IPS-20b (cell line): ENCODE measurements at regions not wholly inside any gene's neighbourhood (a gene's known extent, or its start where the extent isn't known, plus 50 kb on each side); places are given as distances from the start of the nearest gene placed in this dataset.

ENCODE experiments used
- H3K27ac ChIP-seq: one replicate; pipeline ENCODE4 v1.5.1; 2013; ENCODE audit warnings: low read length
- H3K27me3 ChIP-seq: 2 replicates; pipeline ENCODE4 v1.6.1; 2013; ENCODE audit warnings: mild to moderate bottlenecking, low read length, inconsistent platforms; ENCODE audit not compliant: insufficient read depth
- H3K36me3 ChIP-seq: 2 replicates; pipeline ENCODE4 v1.6.1; 2013; ENCODE audit warnings: low read depth, mild to moderate bottlenecking, inconsistent platforms, low read length, moderate library complexity; ENCODE audit not compliant: insufficient read depth
- H3K4me1 ChIP-seq: 2 replicates; pipeline ENCODE4 v1.6.1; 2013; ENCODE audit warnings: mild to moderate bottlenecking, control low read depth, inconsistent platforms, low read length, moderate library complexity; ENCODE audit not compliant: insufficient read depth
- H3K4me3 ChIP-seq: 2 replicates; pipeline ENCODE4 v1.5.1; 2013; ENCODE audit warnings: mild to moderate bottlenecking, low read length, inconsistent platforms
- H3K9ac ChIP-seq: 2 replicates; pipeline ENCODE4 v1.6.1; 2013; ENCODE audit warnings: low read depth, mild to moderate bottlenecking, inconsistent platforms, low read length, moderate library complexity
- H3K9me3 ChIP-seq: 2 replicates; pipeline ENCODE4 v1.6.1; 2013; ENCODE audit warnings: mild to moderate bottlenecking, low read depth, low read length, inconsistent platforms; ENCODE audit not compliant: insufficient read depth

- H3K27ac ChIP-seq: no peak overlapping the region
- H3K27me3 ChIP-seq: no peaks in the 10 kb centered on the region
- no peaks in the 10 kb centered on the region for H3K36me3 ChIP-seq
- H3K9ac ChIP-seq: no peak overlapping the region
- no peak overlapping the region for H3K4me3 ChIP-seq
- peaks cover 1% of the 10 kb centered on the region; the same call in 1 of the 2 replicates for H3K9me3 ChIP-seq
- H3K4me1 ChIP-seq: no peaks in the 10 kb centered on the region
These were observed 982.6 kb upstream of the EYS start for GRCh38 chr6:66689608-66690007.

GRCh38 chr6:66687611-66688140 is 980.6 kb upstream of the EYS start:
- H3K4me3 ChIP-seq: no peak overlapping the region
- peaks cover 7% of the 10 kb centered on the region; the same call in 1 of the 2 replicates for H3K9me3 ChIP-seq
- no peak overlapping the region for H3K27ac ChIP-seq
- no peaks in the 10 kb centered on the region for H3K27me3 ChIP-seq
- no peak overlapping the region for H3K9ac ChIP-seq
- H3K36me3 ChIP-seq: no peaks in the 10 kb centered on the region
- H3K4me1 ChIP-seq: no peaks in the 10 kb centered on the region

DNA sequence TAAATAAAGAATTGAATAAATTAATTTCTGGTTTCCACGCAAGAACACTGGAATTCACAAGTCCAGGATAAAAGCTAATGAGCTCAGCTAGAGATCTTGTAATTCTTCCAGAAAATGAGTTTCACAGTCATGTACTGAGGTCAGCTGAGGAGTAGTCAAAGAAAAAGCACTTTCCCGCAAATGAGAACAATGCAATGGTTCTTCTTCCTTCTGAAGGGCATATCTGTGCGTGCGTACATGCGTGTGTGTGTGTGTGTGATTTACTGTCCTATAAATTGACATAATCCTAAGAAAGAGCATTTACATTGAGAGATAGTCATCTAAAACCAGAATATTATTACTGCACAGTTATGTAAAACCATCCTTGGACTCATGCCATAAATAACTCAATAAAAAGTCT is 968.9 kb upstream of the EYS start:
- Histone ChIP-seq H3K27ac (no peak overlapping the region), H3K36me3 (no peaks in the 10 kb centered on the region)

GRCh38 chr6:66664112-66664511 is 957.1 kb upstream of the EYS start:
- Histone ChIP-seq H3K27ac (no peak overlapping the region), H3K9me3 (no peaks in the 10 kb centered on the region), H3K4me3 (no peak overlapping the region), H3K36me3 (no peaks in the 10 kb centered on the region), H3K9ac (no peak overlapping the region), H3K27me3 (no peaks in the 10 kb centered on the region), H3K4me1 (0 out of 2 replicates have a peak, but pooled peaks cover 4% of the 10 kb centered on the region)

More for the DNA sequence above, 968.9 kb upstream of the EYS start:
- H3K4me1 ChIP-seq: no peaks in the 10 kb centered on the region
- no peak overlapping the region for H3K4me3 ChIP-seq
- no peaks in the 10 kb centered on the region for H3K27me3 ChIP-seq
- no peaks in the 10 kb centered on the region for H3K9me3 ChIP-seq
- no peak overlapping the region for H3K9ac ChIP-seq

GRCh38 chr6:66662721-66663507 is 955.9 kb upstream of the EYS start:
- peak overlapping the region; percentile 8; the same call in 1 of the 2 replicates for H3K4me3 ChIP-seq
- no peak overlapping the region for H3K9ac ChIP-seq
- no peak overlapping the region for H3K27ac ChIP-seq
- no peaks in the 10 kb centered on the region for H3K27me3 ChIP-seq
- H3K9me3 ChIP-seq: no peaks in the 10 kb centered on the region
- 0 out of 2 replicates have a peak, but pooled peaks cover 4% of the 10 kb centered on the region for H3K4me1 ChIP-seq
- H3K36me3 ChIP-seq: no peaks in the 10 kb centered on the region

DNA sequence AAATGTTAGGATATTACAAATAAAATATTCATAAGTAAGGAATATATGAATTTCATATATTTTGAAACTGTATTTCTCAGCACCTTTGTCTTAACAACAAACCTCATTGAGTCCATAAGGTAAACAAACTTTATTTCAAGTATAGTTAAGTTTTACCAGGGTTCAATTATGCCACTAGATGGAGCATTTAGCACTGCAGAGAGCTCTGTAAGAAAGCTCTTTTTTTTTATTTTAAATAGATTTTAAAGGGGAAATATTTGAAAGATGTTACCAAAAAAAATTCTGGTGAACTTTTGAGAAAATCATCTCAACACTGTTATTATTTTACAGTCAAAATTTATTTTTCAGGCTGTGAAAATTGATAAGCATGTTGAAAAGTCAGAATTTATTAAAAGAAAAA is 955.2 kb upstream of the EYS start:
- Histone ChIP-seq H3K9ac (no peak overlapping the region), H3K4me1 (0 out of 2 replicates have a peak, but pooled peaks cover 4% of the 10 kb centered on the region), H3K9me3 (no peaks in the 10 kb centered on the region), H3K27ac (no peak overlapping the region), H3K27me3 (no peaks in the 10 kb centered on the region), H3K36me3 (no peaks in the 10 kb centered on the region), H3K4me3 (peak overlapping the region; percentile 8; the same call in 1 of the 2 replicates)

- H3K27ac ChIP-seq: no peak overlapping the region
- no peaks in the 10 kb centered on the region for H3K9me3 ChIP-seq
- no peaks in the 10 kb centered on the region for H3K4me1 ChIP-seq
- no peaks in the 10 kb centered on the region for H3K27me3 ChIP-seq
- no peak overlapping the region for H3K4me3 ChIP-seq
- no peak overlapping the region for H3K9ac ChIP-seq
- no peaks in the 10 kb centered on the region for H3K36me3 ChIP-seq
These were observed 948.4 kb upstream of the EYS start for GRCh38 chr6:66655420-66655819.

GRCh38 chr6:66638518-66638917 is 931.5 kb upstream of the EYS start:
- Histone ChIP-seq H3K36me3 (no peaks in the 10 kb centered on the region), H3K9me3 (no peaks in the 10 kb centered on the region), H3K4me3 (no peak overlapping the region), H3K27me3 (no peaks in the 10 kb centered on the region), H3K9ac (no peak overlapping the region), H3K27ac (no peak overlapping the region), H3K4me1 (no peaks in the 10 kb centered on the region)

DNA sequence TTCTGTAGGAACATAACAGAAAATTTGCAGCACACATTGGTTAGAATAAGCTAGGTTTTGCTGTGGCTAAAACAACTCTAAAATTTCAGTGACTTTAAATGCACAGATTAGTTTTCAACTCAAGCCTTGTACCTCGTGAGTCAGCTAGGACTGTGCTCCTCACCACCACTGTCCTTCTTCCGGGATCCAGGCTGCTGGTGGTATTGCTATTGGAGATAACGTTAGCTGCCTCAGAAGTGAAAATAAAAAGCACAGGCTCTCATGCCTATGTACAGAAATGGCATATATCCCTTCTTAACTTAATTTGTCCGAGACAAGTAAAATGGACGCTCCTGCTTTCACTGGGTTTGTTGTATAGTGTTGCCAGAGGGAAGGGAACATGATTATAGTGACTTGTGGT is 931.1 kb upstream of the EYS start:
- H3K9me3 ChIP-seq: no peaks in the 10 kb centered on the region
- H3K36me3 ChIP-seq: no peaks in the 10 kb centered on the region
- no peak overlapping the region for H3K27ac ChIP-seq
- H3K27me3 ChIP-seq: no peaks in the 10 kb centered on the region
- no peaks in the 10 kb centered on the region for H3K4me1 ChIP-seq
- H3K9ac ChIP-seq: no peak overlapping the region
- no peak overlapping the region for H3K4me3 ChIP-seq

- Histone ChIP-seq H3K4me3 (no peak overlapping the region), H3K4me1 (no peaks in the 10 kb centered on the region), H3K36me3 (no peaks in the 10 kb centered on the region), H3K9me3 (no peaks in the 10 kb centered on the region), H3K9ac (no peak overlapping the region), H3K27me3 (no peaks in the 10 kb centered on the region), H3K27ac (no peak overlapping the region)
These were observed 921.9 kb upstream of the EYS start for GRCh38 chr6:66628917-66629316.

DNA sequence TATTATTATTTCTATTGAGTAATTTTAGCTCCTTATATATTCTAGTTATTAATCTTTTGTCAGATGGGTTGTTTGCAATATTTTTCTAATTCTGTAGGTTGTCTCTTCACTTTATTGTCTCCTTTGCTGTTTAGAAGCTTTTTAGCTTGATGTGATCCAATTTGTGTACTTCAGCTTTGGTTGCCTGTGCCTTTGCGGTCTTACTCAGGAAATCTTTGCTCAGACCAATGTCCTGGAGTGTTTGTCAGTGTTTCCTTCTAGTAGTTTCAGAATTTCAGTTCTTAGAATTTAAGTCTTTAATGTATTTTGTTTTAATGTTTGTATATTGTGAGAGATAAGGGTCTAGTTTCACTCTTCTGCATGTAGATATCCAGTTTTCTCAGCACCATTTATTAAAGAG is 916.0 kb upstream of the EYS start:
- Histone ChIP-seq H3K27me3 (no peaks in the 10 kb centered on the region), H3K4me1 (no peaks in the 10 kb centered on the region), H3K36me3 (no peaks in the 10 kb centered on the region), H3K9me3 (no peaks in the 10 kb centered on the region), H3K4me3 (no peak overlapping the region), H3K9ac (no peak overlapping the region), H3K27ac (no peak overlapping the region)

DNA sequence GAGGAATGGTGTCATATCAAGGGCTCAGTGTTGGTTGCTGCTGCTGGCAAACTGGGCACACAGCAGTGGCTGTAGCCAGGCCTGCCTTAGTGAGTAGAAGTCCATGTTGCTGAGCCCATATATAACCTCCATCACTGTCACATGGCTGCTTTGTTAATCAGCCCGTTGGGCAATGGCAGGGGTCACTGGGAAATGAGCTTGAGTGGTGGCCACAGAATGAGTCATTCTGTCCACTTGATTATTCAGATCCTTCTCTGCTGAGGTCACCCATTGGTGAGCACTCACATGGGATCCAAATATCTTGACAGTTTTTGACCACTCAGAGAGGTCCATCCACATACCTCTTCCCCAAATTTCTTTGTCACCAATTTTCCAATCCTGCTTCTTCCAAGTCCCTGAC is 898.9 kb upstream of the EYS start:
- no peak overlapping the region for H3K9ac ChIP-seq
- no peaks in the 10 kb centered on the region for H3K27me3 ChIP-seq
- peaks cover 4% of the 10 kb centered on the region; the same call in 1 of the 2 replicates for H3K9me3 ChIP-seq
- no peaks in the 10 kb centered on the region for H3K4me1 ChIP-seq
- H3K27ac ChIP-seq: no peak overlapping the region
- no peaks in the 10 kb centered on the region for H3K36me3 ChIP-seq
- no peak overlapping the region for H3K4me3 ChIP-seq
